ENCODE measurements at regions not wholly inside any gene's neighbourhood (a gene's known extent, or its start where the extent isn't known, plus 50 kb on each side); places are given as distances from the start of the nearest gene placed in this dataset.
"Not testable (repeated sequence)": the region's sequence is repeated elsewhere in the genome, so short reads cannot be mapped to it uniquely, and the experiment has no call there.

- DNase-seq (ENCODE audit: low read depth) = no peak
Observed at GRCh38 chr15:55126111-55126510, 70.6 kb downstream of the RSL24D1 start.

- DNase-seq (ENCODE audit: low read depth) = no peak
Observed at GRCh38 chr15:55124616-55125015, 72.1 kb downstream of the RSL24D1 start.

GRCh38 chr15:55118344-55118870, 78.3 kb downstream of the RSL24D1 start:
- DNase-seq (ENCODE audit: low read depth) = no peak

GRCh38 chr15:55116636-55117035, 80.1 kb downstream of the RSL24D1 start:
- no peak for DNase-seq (ENCODE audit: low read depth)

GRCh38 chr15:55113736-55114135, 83.0 kb downstream of the RSL24D1 start:
- DNase-seq (ENCODE audit: low read depth) = no peak

- DNase-seq (ENCODE audit: low read depth) = no peak
Observed at GRCh38 chr15:55112706-55113105, 84.0 kb downstream of the RSL24D1 start.

GRCh38 chr15:55110446-55110845, 86.3 kb downstream of the RSL24D1 start:
- DNase-seq (ENCODE audit: low read depth) = no peak

GRCh38 chr15:55108858-55109518, 87.8 kb downstream of the RSL24D1 start:
- DNase-seq (ENCODE audit: low read depth) = peak; percentile 1

- DNase-seq (ENCODE audit: low read depth) = no peak
Observed at GRCh38 chr15:55108448-55108847, 88.3 kb downstream of the RSL24D1 start.

- no peak for DNase-seq (ENCODE audit: low read depth)
Observed at GRCh38 chr15:55106155-55106554, 90.6 kb downstream of the RSL24D1 start.

GRCh38 chr15:55094136-55094535, 102.6 kb downstream of the RSL24D1 start:
- no peak for DNase-seq (ENCODE audit: low read depth)

- DNase-seq (ENCODE audit: low read depth) = no peak
Observed at GRCh38 chr15:55088207-55088606, 108.5 kb downstream of the RSL24D1 start.

GRCh38 chr15:55084673-55085072, 112.1 kb downstream of the RSL24D1 start:
- DNase-seq (ENCODE audit: low read depth) = no peak

GRCh38 chr15:55084216-55084615, 112.5 kb downstream of the RSL24D1 start:
- no peak for DNase-seq (ENCODE audit: low read depth)

- not testable (repeated sequence) for DNase-seq (ENCODE audit: low read depth)
Observed at GRCh38 chr15:55077052-55077451, 119.7 kb downstream of the RSL24D1 start.

GRCh38 chr15:55074431-55074830, 122.3 kb downstream of the RSL24D1 start:
- DNase-seq (ENCODE audit: low read depth) = no peak

- DNase-seq (ENCODE audit: low read depth) = not testable (repeated sequence)
Observed at GRCh38 chr15:55063970-55064369, 132.8 kb downstream of the RSL24D1 start.

- no peak for DNase-seq (ENCODE audit: low read depth)
Observed at GRCh38 chr15:55060836-55061235, 135.9 kb downstream of the RSL24D1 start.

GRCh38 chr15:55056500-55056899, 140.2 kb downstream of the RSL24D1 start:
- DNase-seq (ENCODE audit: low read depth) = no peak

GRCh38 chr15:55044162-55044561, 152.6 kb downstream of the RSL24D1 start:
- DNase-seq (ENCODE audit: low read depth) = no peak

GRCh38 chr15:55037071-55037470, 159.7 kb downstream of the RSL24D1 start:
- DNase-seq (ENCODE audit: low read depth) = no peak

- no peak for DNase-seq (ENCODE audit: low read depth)
Observed at GRCh38 chr15:55035749-55036148, 161.0 kb downstream of the RSL24D1 start.

- DNase-seq (ENCODE audit: low read depth) = no peak
Observed at GRCh38 chr15:55033574-55033973, 163.2 kb downstream of the RSL24D1 start.

- no peak for DNase-seq (ENCODE audit: low read depth)
Observed at GRCh38 chr15:55031727-55032126, 165.0 kb downstream of the RSL24D1 start.

All from activated T-helper 1 cell treated with Interleukin-2 at 50 U/mL for 16 hours (primary cell).